NCI-H226 (cell line): ENCODE measurements at regions not wholly inside any gene's neighbourhood (a gene's known extent, or its start where the extent isn't known, plus 50 kb on each side); places are given as distances from the start of the nearest gene placed in this dataset.

Experiments
- DNase-seq: peaks from one replicate; pipeline ENCODE4 v3.0.0-alpha.2; 2015

- DNase-seq, result no peak
These were observed 81.0 kb downstream of the SEMA4F start for GRCh38 chr2:74735009-74735408.

DNA sequence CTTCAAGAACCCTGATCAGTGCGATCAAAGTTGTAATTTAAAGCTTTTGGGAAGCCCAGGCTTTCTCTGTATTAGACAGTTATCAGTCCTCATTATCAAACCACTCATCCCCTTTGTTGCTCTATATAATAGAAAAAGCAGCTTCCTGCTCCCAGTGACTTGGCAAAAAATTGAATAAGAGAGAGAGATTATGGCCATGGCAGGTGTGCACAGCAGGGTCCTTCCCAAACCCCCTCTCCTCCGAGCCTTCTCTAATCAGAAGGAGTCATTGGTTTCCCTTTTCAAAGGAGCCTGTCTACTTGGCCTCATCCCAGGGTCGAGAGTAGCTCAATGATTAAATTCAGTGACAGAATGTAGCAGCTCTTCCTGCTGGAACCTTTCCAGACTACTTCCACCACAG is 81.5 kb downstream of the SEMA4F start:
- no peak for DNase-seq

DNA sequence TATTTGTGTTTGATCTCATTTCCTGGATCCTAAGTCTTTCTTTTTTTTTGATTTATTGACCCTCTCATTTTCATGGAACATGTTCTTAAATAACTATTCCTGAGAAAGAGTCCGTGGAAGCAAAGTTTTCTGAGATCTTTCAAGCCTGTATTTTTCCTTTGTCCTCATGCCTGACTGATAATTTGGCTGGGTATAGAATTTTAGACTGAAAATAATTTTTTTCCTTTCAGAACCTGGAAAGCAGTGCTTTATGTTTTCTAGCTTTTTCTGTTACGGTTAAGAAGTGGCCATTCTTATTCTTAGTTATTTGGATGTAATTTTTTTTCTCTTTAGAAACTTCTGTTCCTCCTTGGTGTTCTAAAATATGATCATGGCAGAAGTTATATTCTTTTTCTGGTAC is 82.5 kb downstream of the SEMA4F start:
- no peak for DNase-seq

- no peak for DNase-seq
These were observed 84.5 kb downstream of the SEMA4F start for GRCh38 chr2:74738586-74738985.

DNA sequence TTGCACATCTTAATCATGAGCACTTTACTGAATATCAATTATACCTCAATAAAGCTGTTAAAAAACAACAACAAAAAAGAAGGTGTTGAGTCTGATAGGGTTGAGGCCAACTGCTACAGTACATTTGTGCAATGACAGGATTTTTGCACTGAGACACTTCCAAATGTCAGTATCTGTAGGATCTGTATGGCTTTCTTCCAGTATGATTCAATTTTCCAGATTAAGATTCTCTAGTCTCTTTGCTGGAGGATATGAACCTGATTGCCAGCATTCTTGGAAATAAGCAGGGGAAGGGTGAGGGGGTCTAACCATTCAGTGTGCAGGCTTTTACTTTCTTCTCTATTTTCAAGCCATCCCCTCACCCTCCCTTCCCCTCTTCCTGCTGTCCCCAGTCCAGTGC is 85.1 kb downstream of the SEMA4F start:
- DNase-seq, result no peak

DNA sequence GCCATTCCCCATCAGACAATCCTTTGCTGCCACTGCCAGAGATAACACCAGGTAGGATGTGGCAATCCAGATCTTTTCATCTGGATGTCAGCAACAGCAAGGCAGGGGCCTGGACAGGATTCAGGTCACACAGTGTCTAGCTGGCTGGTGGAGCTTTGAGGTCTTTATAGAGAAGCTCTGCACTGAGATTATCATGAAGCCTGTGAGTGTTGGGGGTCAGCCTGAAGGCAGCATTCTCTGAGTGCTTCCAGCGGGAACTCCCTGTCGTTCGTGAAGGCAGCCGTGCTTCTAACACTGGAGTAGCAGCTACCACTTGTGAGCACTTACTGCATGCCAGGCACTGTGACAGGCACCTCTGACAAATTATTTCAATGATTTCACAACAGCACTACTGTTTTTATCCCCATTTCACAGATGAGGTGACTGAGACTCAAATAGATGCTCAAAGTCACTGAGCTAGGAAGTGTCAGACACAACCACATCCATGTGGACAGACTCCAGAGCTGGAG is 85.7 kb downstream of the SEMA4F start:
- DNase-seq, result no peak

DNA sequence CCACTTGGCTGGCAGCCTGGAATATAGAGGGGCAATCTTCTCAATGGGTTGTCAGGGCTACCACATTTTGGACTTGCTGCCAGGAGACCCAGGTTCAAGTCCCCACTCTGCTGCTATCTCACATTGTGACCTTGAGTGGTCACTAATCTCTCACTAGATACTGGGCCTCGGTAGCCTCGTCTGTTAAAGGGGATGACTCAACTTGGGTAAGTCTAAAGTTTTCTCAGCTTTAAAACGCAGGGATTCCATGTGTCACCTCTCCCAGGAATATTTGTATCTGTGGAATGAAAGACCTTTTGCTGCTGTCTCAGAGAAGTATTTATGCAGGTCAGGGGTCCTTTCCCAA is 86.3 kb downstream of the SEMA4F start:
- no peak for DNase-seq

DNA sequence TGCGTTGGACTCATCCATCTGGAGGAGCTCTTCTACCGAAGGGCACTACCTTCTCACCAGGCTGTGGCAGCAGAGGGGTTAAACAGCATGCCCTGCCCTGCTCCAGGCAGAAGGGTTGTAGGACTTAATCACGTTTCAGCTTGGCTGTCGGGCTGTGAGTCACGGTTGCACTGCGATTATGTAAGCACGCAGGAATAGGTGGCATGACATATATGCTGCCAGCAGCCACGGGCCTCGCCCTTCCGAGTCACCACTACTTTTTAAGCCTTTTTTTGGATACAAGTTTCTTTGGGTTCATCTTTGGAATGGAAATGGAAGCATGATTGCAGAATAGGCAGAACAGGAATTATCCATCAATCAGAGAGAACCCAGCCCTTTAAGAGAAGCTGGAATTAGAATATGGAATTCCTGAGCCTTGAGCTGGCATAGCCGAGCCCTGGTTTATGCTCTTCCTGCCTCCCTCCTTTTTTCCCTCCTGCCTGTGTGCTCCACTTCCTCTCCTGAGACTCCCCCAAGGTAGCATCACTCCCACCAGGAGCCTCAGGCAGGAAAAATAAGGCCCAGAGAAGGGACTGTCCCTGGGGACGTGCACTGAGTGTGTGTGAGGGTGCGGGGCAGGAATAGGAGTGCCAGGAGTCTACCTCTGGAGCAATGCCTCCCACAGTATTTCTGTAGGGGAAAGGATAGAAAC is 86.8 kb downstream of the SEMA4F start:
- peak; percentile 97 for DNase-seq

GRCh38 chr2:74741629-74742028 is 87.6 kb downstream of the SEMA4F start:
- no peak for DNase-seq

GRCh38 chr2:74742471-74742870 is 88.4 kb downstream of the SEMA4F start:
- DNase-seq, result no peak

- DNase-seq, result no peak
These were observed 89.0 kb downstream of the SEMA4F start for GRCh38 chr2:74743039-74743438.

- DNase-seq, result no peak
These were observed 89.7 kb downstream of the SEMA4F start for GRCh38 chr2:74743778-74744177.

DNA sequence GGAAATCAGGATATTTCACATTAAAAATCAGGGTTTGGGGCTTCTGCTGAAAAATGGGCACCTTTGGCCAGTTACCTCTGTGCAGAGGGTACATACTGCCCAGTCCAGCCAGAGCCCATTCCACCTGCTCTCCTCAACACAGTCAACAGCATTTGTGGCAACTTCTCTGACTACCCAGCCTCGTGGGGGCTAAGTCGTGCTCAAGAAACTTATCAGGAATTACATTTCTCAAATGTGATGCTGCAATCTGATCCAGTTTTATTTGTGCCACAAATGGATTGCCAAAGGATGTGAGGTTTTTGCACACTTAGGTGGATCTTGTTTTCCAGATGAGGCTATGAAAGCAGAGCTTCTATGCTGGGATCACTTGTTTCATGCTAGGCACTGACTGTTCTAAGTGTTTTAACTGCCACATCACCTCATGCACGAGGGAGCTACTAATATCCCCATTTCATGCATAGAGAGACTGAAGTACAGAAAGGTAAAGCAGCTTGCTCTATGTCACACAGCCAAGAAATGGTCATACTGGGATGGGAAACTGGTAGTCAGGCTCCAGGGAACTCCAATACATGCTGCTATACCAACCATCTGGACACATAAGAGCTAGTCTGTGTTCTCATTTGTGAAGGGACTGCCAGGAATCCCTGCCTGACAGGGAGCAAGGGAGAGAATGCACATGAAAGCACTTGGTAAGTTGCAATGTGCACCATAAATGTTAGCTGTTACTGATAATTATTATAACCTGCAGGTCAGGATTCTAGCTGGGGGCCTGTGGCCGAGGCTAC is 89.0 kb upstream of the HK2 start:
- DNase-seq, result no peak

DNA sequence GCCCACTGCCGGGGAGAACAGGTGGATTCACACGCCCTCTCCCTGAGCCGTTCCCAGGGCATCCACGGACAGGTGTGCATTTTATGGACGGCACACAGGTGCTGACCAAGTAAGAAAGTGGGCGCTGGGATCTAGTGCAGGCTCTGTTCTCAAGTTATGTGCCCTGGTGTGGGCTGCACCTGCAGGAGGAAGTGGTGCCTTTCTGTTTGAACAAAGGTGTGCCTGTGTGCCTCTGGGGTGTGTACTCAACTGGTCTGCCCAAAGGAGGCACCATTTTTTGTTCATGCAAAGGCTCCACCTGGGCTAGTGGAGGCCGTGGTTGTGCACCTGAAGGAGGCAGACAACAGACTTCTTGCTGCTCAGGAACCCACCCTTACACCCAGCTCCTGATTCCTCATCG is 88.2 kb upstream of the HK2 start:
- no peak for DNase-seq

DNA sequence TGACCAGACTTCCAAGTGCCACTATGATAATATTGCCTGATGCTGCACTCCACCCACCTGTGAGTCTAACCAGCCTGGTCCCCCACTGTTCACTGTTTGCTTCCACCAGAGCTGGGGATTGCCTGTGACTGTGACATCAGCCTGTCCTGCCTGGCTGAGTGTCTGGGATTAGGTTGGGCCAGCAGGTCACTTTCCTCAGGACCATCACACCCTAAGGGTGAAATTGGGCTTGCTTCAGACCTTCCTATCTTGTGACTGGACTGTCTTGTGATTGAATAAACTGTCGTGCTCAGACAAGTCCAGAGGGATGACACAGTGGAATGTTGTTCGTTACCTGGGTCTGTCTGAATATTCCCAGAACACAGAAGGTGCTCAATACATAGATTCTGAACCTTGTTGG is 87.4 kb upstream of the HK2 start:
- no peak for DNase-seq

GRCh38 chr2:74747411-74748080 is 86.4 kb upstream of the HK2 start:
- DNase-seq, result peak; percentile 54

DNA sequence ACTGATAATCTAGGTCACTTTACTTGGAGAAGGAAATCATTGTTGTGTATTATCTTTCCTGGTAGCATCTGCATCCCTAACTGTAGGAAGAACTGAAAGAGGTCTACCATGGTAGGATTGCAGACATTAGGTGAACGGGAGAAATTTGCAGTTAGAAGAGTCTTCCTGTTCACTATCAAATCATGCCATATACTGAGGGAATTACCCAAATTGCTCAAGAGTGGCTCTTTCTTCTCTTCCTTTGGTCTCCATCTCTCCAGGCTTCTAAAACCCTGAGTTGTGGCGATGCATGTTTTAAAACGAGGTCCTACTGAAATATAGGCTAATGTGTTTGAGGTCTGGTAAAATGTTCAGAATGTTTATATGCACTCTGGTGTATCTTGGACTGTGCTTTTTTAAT is 85.3 kb upstream of the HK2 start:
- DNase-seq, result no peak

- no peak for DNase-seq
These were observed 84.5 kb upstream of the HK2 start for GRCh38 chr2:74749432-74749831.

DNA sequence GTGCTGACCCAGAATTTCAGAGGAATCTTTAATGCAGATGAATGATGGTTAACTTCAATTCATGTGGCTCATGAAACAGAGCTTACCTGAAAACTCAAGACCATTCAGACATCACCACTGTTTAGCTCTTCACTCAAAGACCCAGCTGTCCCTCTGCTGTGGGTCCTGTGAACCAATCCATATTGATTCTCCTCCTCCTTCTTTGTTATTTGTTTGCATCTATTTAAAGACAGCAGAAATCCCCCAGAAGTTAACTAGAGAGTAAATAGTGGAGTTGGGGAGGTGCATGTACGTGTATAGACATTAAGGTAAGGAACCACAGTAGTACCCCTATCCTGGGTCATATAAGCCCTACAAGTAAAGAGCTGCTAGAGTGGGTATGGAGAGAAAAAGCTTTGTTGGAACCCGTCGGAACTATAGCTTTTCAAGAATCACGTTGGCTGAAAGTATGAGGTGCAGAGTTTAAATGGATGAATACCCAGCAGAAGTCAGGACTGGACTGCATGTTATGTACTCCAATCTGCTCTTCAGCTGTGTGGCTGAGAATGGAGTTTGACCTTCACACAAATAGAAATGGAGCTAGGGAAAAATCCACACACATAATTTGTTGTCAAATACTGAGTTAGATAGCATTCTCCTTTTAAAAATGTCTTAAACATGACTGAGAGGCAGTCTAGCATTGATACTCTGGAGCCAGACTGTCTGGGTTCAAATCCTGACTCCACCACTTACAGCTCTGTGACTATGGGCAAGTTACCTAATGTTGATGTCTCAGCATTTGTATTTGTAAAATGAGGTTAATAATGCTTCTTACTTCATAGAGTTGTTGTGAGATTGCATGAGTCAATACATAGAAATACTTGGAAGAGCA is 81.7 kb upstream of the HK2 start:
- no peak for DNase-seq

- peak; percentile 44 for DNase-seq
These were observed 78.5 kb upstream of the HK2 start for GRCh38 chr2:74755386-74755785.

- DNase-seq, result no peak
These were observed 77.5 kb upstream of the HK2 start for GRCh38 chr2:74756356-74756890.

DNA sequence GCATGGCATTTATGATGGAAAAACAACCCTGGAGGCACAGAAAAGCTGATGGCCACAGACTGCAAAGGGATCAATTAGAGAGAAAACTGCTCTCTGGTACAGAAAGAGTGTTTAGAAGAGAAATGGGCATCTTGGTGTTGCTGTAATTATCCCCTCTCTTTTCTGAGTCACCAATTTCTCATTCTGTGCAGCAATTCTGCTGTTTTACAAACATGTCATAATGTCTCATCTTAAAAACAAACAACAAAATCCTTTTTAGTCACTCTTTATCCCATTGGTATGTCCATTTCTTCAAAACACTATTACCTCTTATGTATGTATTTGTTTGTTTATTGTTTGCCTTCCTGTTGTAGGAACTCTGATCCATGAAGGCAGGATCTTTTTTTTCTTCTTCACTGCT is 73.9 kb upstream of the HK2 start:
- DNase-seq, result no peak
